ENCODE measurements at regions not wholly inside any gene's neighbourhood (a gene's known extent, or its start where the extent isn't known, plus 50 kb on each side); places are given as distances from the start of the nearest gene placed in this dataset.

GRCh38 chr5:98227489-98227888 is 546.0 kb upstream of the RGMB start:
- TF ChIP-seq CTCF (IDR thresholded peaks at IDR 0.05; ENCODE audit: low read depth, low read length, missing input control) (no peak), TAF1 (conservative IDR thresholded peaks at IDR 0.05) (no peak), RAD21 (IDR thresholded peaks at IDR 0.05) (no peak), RXRA (IDR thresholded peaks at IDR 0.05) (no peak), HNF4A (conservative IDR thresholded peaks at IDR 0.05) (no peak), ATF3 (IDR thresholded peaks at IDR 0.05) (no peak), FOXA1 (IDR thresholded peaks at IDR 0.05) (no peak), JUND (IDR thresholded peaks at IDR 0.05) (no peak), REST (IDR thresholded peaks at IDR 0.05) (no peak), EGR1 (IDR thresholded peaks at IDR 0.05; ENCODE audit: low read depth in 2 of 2) (no peak), MAX (IDR thresholded peaks at IDR 0.05) (no peak), GABPA (IDR thresholded peaks at IDR 0.05 in 1 of 2, conservative IDR thresholded peaks at IDR 0.05 in 1 of 2) (no peak), ZBTB33 (IDR thresholded peaks at IDR 0.05) (no peak), NR2F2 (IDR thresholded peaks at IDR 0.05) (no peak)

All from liver (tissue), 3 donors.